Esophagus mucosa (tissue), 1 donor: ENCODE measurements at regions not wholly inside any gene's neighbourhood (a gene's known extent, or its start where the extent isn't known, plus 50 kb on each side); places are given as distances from the start of the nearest gene placed in this dataset.

Experiments
- ATAC-seq: fragments of 200-7000 bp; cut with Tn5 transposase; one replicate; pipeline ENCODE4 v1.9.1; 2020
- donor health status: DM: yes; HTN: yes; CAD: no.

DNA sequence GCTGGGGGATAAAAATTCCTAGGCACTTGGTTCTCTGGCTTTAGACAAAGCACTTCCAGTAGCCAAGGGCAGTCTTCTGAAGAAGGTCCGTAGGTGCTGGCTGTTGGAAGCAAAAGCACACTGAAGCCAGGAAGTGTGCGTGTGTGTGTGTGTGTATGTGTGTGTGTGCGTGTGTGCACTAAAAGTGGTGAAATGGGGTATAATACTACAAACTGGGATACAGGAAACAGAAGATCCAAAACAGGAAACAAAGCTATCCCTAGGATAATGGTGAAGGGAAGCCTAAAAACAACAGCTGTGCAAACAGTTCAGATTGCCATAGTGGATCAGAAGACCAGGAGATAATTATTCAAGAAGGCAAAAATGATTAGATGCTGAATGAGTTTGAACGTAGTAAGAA, 103.4 kb downstream of the IL20RB start:
- no peak for ATAC-seq

DNA sequence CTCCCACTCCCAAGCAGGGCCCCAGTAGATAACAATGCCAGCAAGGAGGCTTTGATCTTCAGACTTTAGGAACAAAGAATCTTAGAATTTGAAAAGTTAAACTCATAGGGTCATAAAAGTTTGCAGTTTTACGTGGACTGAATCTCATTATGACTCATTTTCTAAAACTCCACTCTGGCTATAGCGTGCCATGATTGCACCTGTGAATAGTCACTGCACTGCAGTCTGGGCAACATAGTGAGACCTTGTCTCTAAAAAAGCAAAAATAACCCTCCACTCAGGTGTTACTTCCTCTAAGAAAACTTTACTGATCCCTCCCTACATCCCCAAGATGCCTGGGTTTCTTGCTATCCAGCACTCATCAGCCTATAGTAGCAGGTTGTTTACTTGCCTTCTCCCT, 104.5 kb downstream of the IL20RB start:
- no peak for ATAC-seq

GRCh38 chr3:137065381-137065780, 107.6 kb downstream of the IL20RB start:
- ATAC-seq, result peak; percentile 74

- peak; percentile 52 for ATAC-seq
Observed at GRCh38 chr3:137066092-137066491, 108.3 kb downstream of the IL20RB start.

- ATAC-seq, result peak; percentile 29
Observed at GRCh38 chr3:137071104-137071503, 113.3 kb downstream of the IL20RB start.

- peak; percentile 78 for ATAC-seq
Observed at GRCh38 chr3:137075020-137075419, 117.2 kb downstream of the IL20RB start.

DNA sequence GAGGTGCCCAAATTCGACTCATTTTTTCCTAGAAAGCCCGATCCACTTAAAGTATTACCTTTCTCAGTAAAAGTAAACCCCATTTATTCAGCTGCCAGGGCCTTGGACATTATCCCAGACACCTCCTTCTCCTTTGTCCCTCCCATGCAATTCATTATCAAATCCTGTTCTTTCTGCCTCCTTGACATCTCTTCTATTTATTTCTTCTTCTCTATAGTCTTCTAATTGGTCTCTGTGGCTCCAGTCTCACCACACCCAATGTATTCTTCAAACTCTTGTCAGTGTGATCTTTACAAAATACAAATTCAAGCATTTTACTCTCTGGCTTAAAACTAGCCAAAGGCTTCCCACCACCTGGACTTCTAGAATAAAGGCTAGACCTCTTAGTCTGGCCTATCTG, 120.3 kb downstream of the IL20RB start:
- no peak for ATAC-seq

GRCh38 chr3:137079571-137079970, 121.8 kb downstream of the IL20RB start:
- no peak for ATAC-seq

GRCh38 chr3:137081711-137082110, 123.9 kb downstream of the IL20RB start:
- no peak for ATAC-seq

GRCh38 chr3:137082763-137083162, 125.0 kb downstream of the IL20RB start:
- ATAC-seq, result no peak

DNA sequence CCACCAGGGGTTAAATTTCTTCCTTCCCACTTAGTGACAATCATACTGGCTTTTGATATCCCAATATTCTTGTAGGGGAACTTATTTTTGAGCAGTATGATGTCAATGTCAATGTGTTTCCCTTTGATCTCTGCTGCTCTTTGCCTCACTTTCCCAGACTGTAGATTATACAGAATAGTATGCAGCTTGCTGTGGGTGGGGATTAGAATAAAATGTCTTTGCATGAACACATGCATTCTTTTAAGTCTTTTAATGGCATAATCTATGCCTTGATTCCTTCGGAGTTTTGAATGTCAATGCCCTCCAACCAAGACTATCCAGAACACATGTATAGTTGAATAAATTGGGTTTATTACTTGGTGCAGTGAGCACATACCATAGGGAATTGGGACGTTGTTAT, 125.5 kb downstream of the IL20RB start:
- ATAC-seq, result no peak

- no peak for ATAC-seq
Observed at GRCh38 chr3:137084586-137084985, 126.8 kb downstream of the IL20RB start.

GRCh38 chr3:137097386-137097785, 139.6 kb downstream of the IL20RB start:
- no peak for ATAC-seq

- ATAC-seq, result no peak
Observed at GRCh38 chr3:137097852-137098251, 140.1 kb downstream of the IL20RB start.

GRCh38 chr3:137099364-137100219, 141.8 kb downstream of the IL20RB start:
- ATAC-seq, result no peak

GRCh38 chr3:137100326-137100725, 142.5 kb downstream of the IL20RB start:
- ATAC-seq, result no peak

- ATAC-seq, result no peak
Observed at GRCh38 chr3:137103739-137104138, 146.0 kb downstream of the IL20RB start.

DNA sequence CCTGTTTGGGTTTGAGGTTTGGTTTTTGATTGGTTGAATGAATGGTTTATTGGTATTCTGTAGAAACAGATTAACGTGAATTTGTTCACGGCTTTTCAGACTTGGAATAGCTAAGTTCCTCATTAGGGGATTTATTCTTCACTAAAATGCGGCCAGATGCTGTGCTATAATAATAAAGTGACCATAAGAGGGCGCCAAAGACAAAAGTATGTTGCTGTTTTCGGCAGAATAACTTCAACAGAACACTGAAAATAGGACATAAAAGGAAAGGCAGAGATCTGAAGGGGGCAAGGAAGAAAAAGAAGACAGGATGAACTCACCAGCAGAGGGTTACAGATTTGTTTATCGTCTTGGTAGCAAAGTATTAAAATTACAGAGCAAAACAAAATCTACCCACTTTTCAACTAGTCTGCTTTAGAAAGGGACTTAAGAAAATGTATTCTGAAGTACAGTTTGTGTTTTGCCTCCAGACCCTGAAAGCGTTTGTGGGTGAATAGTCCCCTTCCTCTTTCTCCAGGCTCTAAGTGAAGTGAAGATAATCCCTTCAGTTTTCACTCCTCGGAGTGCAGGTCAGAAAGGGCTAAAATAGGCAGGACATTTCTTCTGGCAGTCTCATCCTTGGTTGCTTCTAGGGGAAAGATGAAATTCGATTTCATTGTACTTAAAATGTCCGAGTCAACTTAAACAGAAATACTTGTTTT, 147.6 kb downstream of the IL20RB start:
- no peak for ATAC-seq

- ATAC-seq, result no peak
Observed at GRCh38 chr3:137106612-137107240, 148.9 kb downstream of the IL20RB start.

GRCh38 chr3:137108699-137109440, 151.1 kb downstream of the IL20RB start:
- ATAC-seq, result no peak

DNA sequence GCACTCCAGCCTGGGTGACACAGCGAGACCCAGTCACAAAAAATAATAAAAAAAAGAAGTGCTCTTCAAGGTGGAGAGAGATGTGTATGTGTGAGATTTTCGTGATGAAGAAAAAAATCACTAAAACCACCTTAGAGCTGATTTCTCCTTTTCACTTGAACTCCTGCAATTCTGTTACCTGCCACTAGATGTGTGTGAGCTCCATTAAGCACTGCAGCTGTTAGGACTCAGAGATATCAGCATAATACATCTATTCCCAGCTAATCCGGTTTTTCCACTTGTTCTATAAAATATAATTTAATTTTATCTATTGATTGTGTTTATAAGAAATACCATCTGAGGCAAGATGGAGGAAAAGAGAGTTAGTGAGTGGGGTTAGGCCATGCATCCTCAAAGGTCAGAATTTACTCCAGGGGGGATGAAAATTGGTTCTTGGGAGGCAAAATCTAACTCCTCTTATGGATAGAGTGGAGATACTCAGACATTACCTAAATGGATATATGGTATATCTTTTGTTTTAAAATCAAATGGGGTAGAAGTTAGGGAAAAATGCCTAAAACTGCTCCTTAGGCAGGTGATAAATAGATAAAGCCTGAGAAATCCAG, 152.7 kb downstream of the IL20RB start:
- peak; percentile 61 for ATAC-seq

DNA sequence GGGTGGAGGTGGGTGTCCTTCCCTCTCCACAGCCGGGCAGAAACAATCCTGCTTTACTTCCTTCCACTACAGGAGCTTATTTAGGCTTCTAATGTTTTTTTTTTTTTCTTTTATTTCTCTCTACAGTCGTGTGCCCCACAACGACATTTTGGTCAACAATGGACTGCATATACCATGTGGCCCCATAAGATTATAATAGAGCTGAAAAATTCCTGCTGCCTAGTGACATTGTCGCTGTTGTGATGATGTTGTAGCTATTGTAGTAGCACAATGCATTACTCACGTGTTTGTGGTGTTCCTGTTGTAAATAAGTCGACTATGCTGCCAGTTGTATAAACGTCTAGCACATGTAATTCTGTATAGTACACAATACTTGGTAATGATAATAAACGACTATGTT, 153.7 kb downstream of the IL20RB start:
- no peak for ATAC-seq
